HUES48 (cell line): ENCODE measurements at regions not wholly inside any gene's neighbourhood (a gene's known extent, or its start where the extent isn't known, plus 50 kb on each side); places are given as distances from the start of the nearest gene placed in this dataset.
"Not testable (repeated sequence)": the region's sequence is repeated elsewhere in the genome, so short reads cannot be mapped to it uniquely, and the experiment has no call there.

ENCODE experiments used
- H3K27ac ChIP-seq: one replicate; pipeline ENCODE4 v1.7.0; 2013; ENCODE audit warnings: low read depth, low read length, inconsistent platforms
- H3K27me3 ChIP-seq: 2 replicates; pipeline ENCODE4 v1.6.1; 2013; ENCODE audit warnings: mild to moderate bottlenecking, low read length; ENCODE audit not compliant: control insufficient read depth, insufficient read depth
- H3K36me3 ChIP-seq: 2 replicates; pipeline ENCODE4 v1.6.1; 2013; ENCODE audit warnings: low read length; ENCODE audit not compliant: control insufficient read depth, insufficient read depth
- H3K4me1 ChIP-seq: 2 replicates; pipeline ENCODE4 v1.6.1; 2013; ENCODE audit warnings: mild to moderate bottlenecking, low read length; ENCODE audit not compliant: control insufficient read depth, insufficient read depth
- H3K4me3 ChIP-seq: 2 replicates; pipeline ENCODE4 v1.5.1; 2013; ENCODE audit warnings: mild to moderate bottlenecking, low read depth, low read length
- H3K9ac ChIP-seq: 2 replicates; pipeline ENCODE4 v1.6.1; 2013; ENCODE audit warnings: mild to moderate bottlenecking, low read depth, low read length, moderate library complexity
- H3K9me3 ChIP-seq: 2 replicates; pipeline ENCODE4 v1.6.1; 2013; ENCODE audit warnings: low read length; ENCODE audit not compliant: control insufficient read depth, insufficient read depth

DNA sequence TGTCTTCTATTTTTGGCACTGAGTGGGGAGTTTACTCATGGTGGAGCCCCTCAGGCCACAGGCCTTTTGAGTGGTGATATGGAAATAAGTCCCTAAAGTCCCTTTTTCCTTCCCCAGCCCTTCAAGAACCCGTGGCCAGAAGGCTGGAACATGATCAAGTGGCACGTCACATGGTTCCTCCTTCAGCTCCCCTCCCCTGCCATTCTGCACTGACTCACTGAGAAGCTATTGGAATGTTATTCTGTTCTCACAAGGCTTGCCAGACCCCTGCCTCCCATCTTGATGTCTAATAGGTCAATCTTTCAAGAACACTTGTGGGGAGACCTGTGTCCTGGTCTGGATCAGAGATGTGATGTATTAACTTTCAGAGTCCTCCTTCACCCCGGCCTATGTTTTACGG, 279.8 kb downstream of the SEC23IP start:
- no peak overlapping the region for H3K9ac ChIP-seq
- no peaks in the 10 kb centered on the region for H3K36me3 ChIP-seq
- H3K4me1 ChIP-seq, result no peaks in the 10 kb centered on the region
- H3K27ac ChIP-seq, result no peak overlapping the region
- H3K9me3 ChIP-seq, result no peaks in the 10 kb centered on the region
- H3K4me3 ChIP-seq, result no peak overlapping the region
- H3K27me3 ChIP-seq, result no peaks in the 10 kb centered on the region

- H3K27me3 ChIP-seq, result no peaks in the 10 kb centered on the region
- no peaks in the 10 kb centered on the region for H3K4me1 ChIP-seq
- no peak overlapping the region for H3K27ac ChIP-seq
- no peaks in the 10 kb centered on the region for H3K9me3 ChIP-seq
- H3K4me3 ChIP-seq, result no peak overlapping the region
- H3K36me3 ChIP-seq, result no peaks in the 10 kb centered on the region
- no peak overlapping the region for H3K9ac ChIP-seq
Observed at GRCh38 chr10:120174491-120174890, 282.0 kb downstream of the SEC23IP start.

- H3K9ac ChIP-seq, result no peak overlapping the region
- H3K4me1 ChIP-seq, result peaks cover 4% of the 10 kb centered on the region; the same call in 1 of the 2 replicates
- H3K36me3 ChIP-seq, result no peaks in the 10 kb centered on the region
- H3K27me3 ChIP-seq, result no peaks in the 10 kb centered on the region
- H3K4me3 ChIP-seq, result no peak overlapping the region
- no peak overlapping the region for H3K27ac ChIP-seq
- H3K9me3 ChIP-seq, result no peaks in the 10 kb centered on the region
Observed at GRCh38 chr10:120177330-120177729, 279.7 kb upstream of the PLPP4 start.

DNA sequence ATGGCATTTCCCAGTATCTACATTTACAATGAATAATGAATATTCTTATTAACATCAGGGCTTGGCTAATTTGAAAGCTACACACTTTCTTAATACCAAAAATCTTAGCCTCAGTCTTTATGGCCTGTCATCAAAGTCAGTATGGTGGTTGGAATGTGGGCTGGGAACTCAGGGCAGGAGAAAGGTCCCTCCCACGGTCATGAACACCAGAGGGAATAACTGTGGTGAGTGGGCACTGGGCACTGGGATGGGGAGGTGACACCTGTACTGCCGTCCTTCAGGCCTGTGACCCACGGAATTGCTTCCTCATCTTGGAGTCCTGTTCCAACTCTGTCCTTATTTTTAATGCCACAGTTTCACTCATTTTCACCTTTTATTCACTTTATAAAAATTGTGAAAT, 276.9 kb upstream of the PLPP4 start:
- Histone ChIP-seq H3K4me3 (no peak overlapping the region), H3K36me3 (no peaks in the 10 kb centered on the region), H3K27ac (no peak overlapping the region), H3K27me3 (no peaks in the 10 kb centered on the region), H3K4me1 (peaks cover 4% of the 10 kb centered on the region; the same call in 1 of the 2 replicates), H3K9me3 (no peaks in the 10 kb centered on the region), H3K9ac (no peak overlapping the region)

DNA sequence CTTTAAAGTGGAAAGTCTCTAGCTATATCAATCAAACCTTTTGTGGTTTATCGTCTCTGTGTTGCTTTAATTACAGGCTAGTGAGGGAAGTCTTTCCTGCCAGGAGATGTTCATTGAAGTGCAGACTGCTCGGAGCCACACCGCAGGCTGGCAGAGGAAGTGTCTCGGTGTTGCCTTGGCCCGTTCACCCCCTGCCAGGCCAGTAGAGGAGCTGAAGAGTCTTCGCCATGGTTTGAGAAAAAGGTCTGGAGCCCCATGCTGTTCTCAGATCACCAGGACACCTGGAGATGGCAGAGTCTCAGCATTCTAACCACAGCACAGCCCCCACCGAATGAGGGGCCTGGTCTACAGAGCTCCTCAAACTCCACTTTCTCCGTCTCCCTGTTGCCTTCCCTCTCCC, 275.9 kb upstream of the PLPP4 start:
- H3K9ac ChIP-seq, result no peak overlapping the region

GRCh38 chr10:120182431-120182830, 274.6 kb upstream of the PLPP4 start:
- H3K9ac ChIP-seq, result no peak overlapping the region
- no peak overlapping the region for H3K4me3 ChIP-seq
- H3K9me3 ChIP-seq, result no peaks in the 10 kb centered on the region
- no peak overlapping the region for H3K27ac ChIP-seq
- no peaks in the 10 kb centered on the region for H3K36me3 ChIP-seq
- H3K27me3 ChIP-seq, result no peaks in the 10 kb centered on the region
- H3K4me1 ChIP-seq, result peaks cover 4% of the 10 kb centered on the region; the same call in 1 of the 2 replicates

More for the DNA sequence above, 275.9 kb upstream of the PLPP4 start:
- no peaks in the 10 kb centered on the region for H3K9me3 ChIP-seq
- no peak overlapping the region for H3K4me3 ChIP-seq
- no peaks in the 10 kb centered on the region for H3K27me3 ChIP-seq
- peaks cover 4% of the 10 kb centered on the region; the same call in 1 of the 2 replicates for H3K4me1 ChIP-seq
- no peaks in the 10 kb centered on the region for H3K36me3 ChIP-seq
- H3K27ac ChIP-seq, result no peak overlapping the region

GRCh38 chr10:120183546-120183945, 273.5 kb upstream of the PLPP4 start:
- H3K36me3 ChIP-seq, result no peaks in the 10 kb centered on the region
- no peaks in the 10 kb centered on the region for H3K9me3 ChIP-seq
- no peak overlapping the region for H3K27ac ChIP-seq
- no peaks in the 10 kb centered on the region for H3K27me3 ChIP-seq
- no peak overlapping the region for H3K9ac ChIP-seq
- H3K4me3 ChIP-seq, result no peak overlapping the region
- peaks cover 4% of the 10 kb centered on the region; the same call in 1 of the 2 replicates for H3K4me1 ChIP-seq

GRCh38 chr10:120184547-120185337, 272.3 kb upstream of the PLPP4 start:
- peaks cover 4% of the 10 kb centered on the region; the same call in 1 of the 2 replicates for H3K4me1 ChIP-seq
- no peaks in the 10 kb centered on the region for H3K9me3 ChIP-seq
- H3K36me3 ChIP-seq, result no peaks in the 10 kb centered on the region
- no peak overlapping the region for H3K4me3 ChIP-seq
- no peak overlapping the region for H3K27ac ChIP-seq
- no peaks in the 10 kb centered on the region for H3K27me3 ChIP-seq
- no peak overlapping the region for H3K9ac ChIP-seq

GRCh38 chr10:120186506-120186905, 270.5 kb upstream of the PLPP4 start:
- Histone ChIP-seq H3K27me3 (no peaks in the 10 kb centered on the region), H3K4me1 (no peaks in the 10 kb centered on the region), H3K9me3 (no peaks in the 10 kb centered on the region), H3K36me3 (no peaks in the 10 kb centered on the region), H3K4me3 (no peak overlapping the region), H3K9ac (no peak overlapping the region), H3K27ac (no peak overlapping the region)

- not testable (repeated sequence) for H3K4me3 ChIP-seq, H3K36me3 ChIP-seq, H3K27me3 ChIP-seq, H3K4me1 ChIP-seq, H3K9me3 ChIP-seq, H3K27ac ChIP-seq, H3K9ac ChIP-seq
Observed at GRCh38 chr10:120187168-120187567, 269.9 kb upstream of the PLPP4 start.

DNA sequence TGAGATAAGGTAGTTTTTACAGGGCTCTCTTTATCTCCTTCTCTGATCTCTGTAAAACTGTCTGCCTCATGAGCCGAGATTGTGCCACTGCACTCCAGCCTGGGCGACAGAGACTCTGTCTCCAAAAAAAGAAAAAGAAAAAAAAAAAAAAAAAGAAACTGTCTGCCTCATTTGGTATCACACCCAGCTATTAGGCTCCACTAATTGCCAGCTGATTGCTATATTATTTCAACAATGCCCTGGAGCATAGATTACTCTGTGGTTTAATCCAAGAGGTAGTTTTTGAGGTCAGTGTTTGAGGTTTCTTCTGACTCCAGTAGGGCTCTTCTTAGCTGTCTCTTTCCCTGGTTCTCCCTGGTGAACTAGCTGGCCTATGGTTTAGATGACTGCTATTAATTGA, 268.1 kb upstream of the PLPP4 start:
- no peaks in the 10 kb centered on the region for H3K27me3 ChIP-seq
- no peaks in the 10 kb centered on the region for H3K36me3 ChIP-seq
- H3K9ac ChIP-seq, result no peak overlapping the region
- H3K9me3 ChIP-seq, result no peaks in the 10 kb centered on the region
- H3K4me1 ChIP-seq, result no peaks in the 10 kb centered on the region
- no peak overlapping the region for H3K4me3 ChIP-seq
- H3K27ac ChIP-seq, result no peak overlapping the region
